H1 (cell line): ENCODE measurements at regions not wholly inside any gene's neighbourhood (a gene's known extent, or its start where the extent isn't known, plus 50 kb on each side); places are given as distances from the start of the nearest gene placed in this dataset.

Experiments used
- CTCF ChIA-PET: fragments of 300-600 bp; sonication (Branson Sonifier 250); formaldehyde crosslinking; loops from one replicate; lab custom pipeline; 2021; ENCODE audit not compliant: partially characterized antibody; lab: Charles Lee
- POLR2A ChIA-PET: fragments of 300-600 bp; sonication (Branson Sonifier 250); formaldehyde crosslinking; loops from one replicate; lab custom pipeline; 2021; ENCODE audit warnings: inconsistent platforms; ENCODE audit not compliant: partially characterized antibody; lab: Charles Lee
- DNase-seq, 2 experiments: peaks; one replicate each; pipeline versions ENCODE4 v3.0.0 to v3.0.0-alpha.2; 2010 to 2022; ENCODE audit warnings: low spot score in 2 of 2, low read depth in 1 of 2, mixed read lengths in 1 of 2
- FAIRE-seq: peaks from 2 replicates; lab custom pipeline; 2011; peaks lifted over from hg19 to GRCh38; lab: Jason Lieb, UNC
- H2AFZ ChIP-seq: 2 replicates; pipeline ENCODE4 v1.8.1; 2012; ENCODE audit warnings: low read length, inconsistent platforms
- H2AK5ac ChIP-seq: 2 replicates; pipeline ENCODE4 v1.6.1; 2013; ENCODE audit warnings: low read depth, low read length
- H2BK120ac ChIP-seq: replicated peaks from 2 replicates; pipeline ENCODE3; 2013; ENCODE audit warnings: low read depth, low read length, inconsistent platforms
- H2BK12ac ChIP-seq: 2 replicates; pipeline ENCODE4 v1.6.1; 2013; ENCODE audit warnings: low read depth, low read length
- H2BK15ac ChIP-seq: 2 replicates; pipeline ENCODE4 v1.6.1; 2013; ENCODE audit warnings: low read length
- H2BK20ac ChIP-seq: 2 replicates; pipeline ENCODE4 v1.6.1; 2013; ENCODE audit warnings: low read length
- H2BK5ac ChIP-seq: 2 replicates; pipeline ENCODE4 v1.6.1; 2013; ENCODE audit warnings: low read depth, low read length
- H3K14ac ChIP-seq: 2 replicates; pipeline ENCODE4 v1.6.1; 2013; ENCODE audit warnings: inconsistent platforms; ENCODE audit not compliant: insufficient read length
- H3K18ac ChIP-seq: 2 replicates; pipeline ENCODE4 v1.6.1; 2013; ENCODE audit warnings: low read length; ENCODE audit errors: extremely low read depth
- H3K23ac ChIP-seq: 2 replicates; pipeline ENCODE4 v1.6.1; 2013; ENCODE audit warnings: inconsistent platforms; ENCODE audit not compliant: insufficient read length
- H3K23me2 ChIP-seq: 2 replicates; pipeline ENCODE4 v1.6.1; 2013; ENCODE audit warnings: low read depth, low read length
- H3K27ac ChIP-seq: 2 replicates; pipeline ENCODE4 v1.6.1; 2011; ENCODE audit warnings: low read depth, low read length, inconsistent platforms
- H3K27me3 ChIP-seq, 4 experiments: replicated peaks in 1 of 4; 1 replicate in 1 of 4; 2 replicates in 3 of 4; pipeline versions ENCODE4 v1.6.1 to v1.8.1; 2011 to 2013; ENCODE audit warnings: low read length in 3 of 4, mild to moderate bottlenecking in 3 of 4, inconsistent platforms in 2 of 4, mixed read lengths in 2 of 4, moderate library complexity in 1 of 4; ENCODE audit not compliant: control insufficient read depth in 3 of 4, insufficient read depth in 3 of 4; ENCODE audit errors: extremely low read depth in 1 of 4
- H3K36me3 ChIP-seq, 4 experiments: 2 replicates each; pipeline versions ENCODE4 v1.6.1 to v1.8.1; 2011 to 2013; ENCODE audit warnings: mild to moderate bottlenecking in 4 of 4, low read length in 3 of 4, moderate library complexity in 2 of 4, control low read depth in 1 of 4, inconsistent platforms in 1 of 4; ENCODE audit not compliant: insufficient read depth in 4 of 4, control insufficient read depth in 2 of 4
- H3K4ac ChIP-seq: replicated peaks from 2 replicates; pipeline ENCODE3; 2013; ENCODE audit warnings: low read length, low read depth, mixed read lengths, inconsistent platforms; ENCODE audit not compliant: insufficient read length
- H3K4me1 ChIP-seq, 4 experiments: replicated peaks in 1 of 4; 1 replicate in 1 of 4; 2 replicates in 3 of 4; pipeline versions ENCODE4 v1.6.1 to v1.8.1; 2011 to 2013; ENCODE audit warnings: low read length in 3 of 4, inconsistent platforms in 2 of 4, mixed read lengths in 1 of 4; ENCODE audit not compliant: insufficient read depth in 4 of 4, control insufficient read depth in 3 of 4
- H3K4me2 ChIP-seq, 2 experiments: 2 replicates each; pipeline versions ENCODE4 v1.6.1 to v1.8.1; 2011 to 2013; ENCODE audit warnings: low read depth in 2 of 2, low read length in 2 of 2, control low read depth in 1 of 2, inconsistent platforms in 1 of 2, mild to moderate bottlenecking in 1 of 2; ENCODE audit not compliant: insufficient read depth in 1 of 2
- H3K4me3 ChIP-seq, 4 experiments: fragments of 200-600, 300-600 bp in 1 of 4; sonication (generic), shearing (Covaris generic), sonication (Bioruptor Twin) in 1 of 4; 2 replicates each; pipeline versions ENCODE4 v1.5.1 to v1.8.1; 2011 to 2016; ENCODE audit warnings: low read length in 4 of 4, low read depth in 3 of 4, control low read depth in 2 of 4, inconsistent platforms in 2 of 4, mild to moderate bottlenecking in 2 of 4, mixed read lengths in 1 of 4, moderate library complexity in 1 of 4; ENCODE audit not compliant: insufficient read depth in 2 of 4; ENCODE audit errors: extremely low read depth in 1 of 4
- H3K56ac ChIP-seq: replicated peaks from 2 replicates; pipeline ENCODE3; 2013; ENCODE audit warnings: low read depth, mild to moderate bottlenecking, mixed read lengths, low read length, inconsistent platforms; ENCODE audit not compliant: insufficient read length
- H3K79me1 ChIP-seq: 2 replicates; pipeline ENCODE4 v1.6.1; 2013; ENCODE audit warnings: low read depth, low read length, control low read depth
- H3K79me2 ChIP-seq, 2 experiments: 2 replicates each; pipeline versions ENCODE4 v1.6.1 to v1.8.1; 2012 to 2013; ENCODE audit warnings: low read length in 2 of 2, mild to moderate bottlenecking in 2 of 2, inconsistent platforms in 1 of 2; ENCODE audit not compliant: insufficient read depth in 2 of 2, control insufficient read depth in 1 of 2
- H3K9ac ChIP-seq, 4 experiments: replicated peaks in 1 of 4; 1 replicate in 1 of 4; 2 replicates in 3 of 4; pipeline versions ENCODE4 v1.6.1 to v1.8.1; 2011 to 2013; ENCODE audit warnings: low read depth in 3 of 4, low read length in 3 of 4, control low read depth in 2 of 4, mild to moderate bottlenecking in 2 of 4, moderate library complexity in 2 of 4, inconsistent platforms in 1 of 4; ENCODE audit errors: extremely low read depth in 1 of 4
- H3K9me3 ChIP-seq, 2 experiments: 2 replicates each; pipeline versions ENCODE4 v1.6.1 to v1.8.1; 2012 to 2013; ENCODE audit warnings: mild to moderate bottlenecking in 2 of 2, moderate library complexity in 2 of 2, control low read depth in 1 of 2, inconsistent platforms in 1 of 2, low read depth in 1 of 2, low read length in 1 of 2, mixed read lengths in 1 of 2; ENCODE audit not compliant: insufficient read depth in 2 of 2
- H4K20me1 ChIP-seq, 2 experiments: replicated peaks in 1 of 2; 2 replicates each; pipeline versions ENCODE3 to v1.8.1; 2011 to 2013; ENCODE audit warnings: inconsistent platforms in 2 of 2, low read length in 2 of 2, mild to moderate bottlenecking in 1 of 2; ENCODE audit not compliant: insufficient read depth in 2 of 2, control insufficient read depth in 1 of 2
- H4K5ac ChIP-seq: 2 replicates; pipeline ENCODE4 v1.6.1; 2013; ENCODE audit warnings: low read length, low read depth, mixed read lengths, inconsistent platforms; ENCODE audit not compliant: insufficient read length
- H4K8ac ChIP-seq: 2 replicates; pipeline ENCODE4 v1.8.0; 2013; ENCODE audit warnings: mild to moderate bottlenecking, moderate library complexity, low read length, inconsistent platforms; ENCODE audit not compliant: insufficient read depth; ENCODE audit errors: extremely low read depth
- H4K91ac ChIP-seq: replicated peaks from 2 replicates; pipeline ENCODE3; 2013; ENCODE audit warnings: low read length, mixed read lengths, inconsistent platforms; ENCODE audit not compliant: insufficient read length
- CHD2 ChIP-seq: IDR thresholded peaks from 2 replicates; pipeline ENCODE4 v1.6.1; 2012; ENCODE audit warnings: low read length, improper control_type of control experiment
- KDM4A ChIP-seq: IDR thresholded peaks from one replicate; pipeline ENCODE4 v1.7.1; 2012; ENCODE audit warnings: low read depth, mild to moderate bottlenecking, moderate library complexity, low read length, inconsistent platforms; ENCODE audit not compliant: severe bottlenecking
- MAFK ChIP-seq: IDR thresholded peaks from 2 replicates; pipeline ENCODE4 v1.6.1; 2012; ENCODE audit warnings: low read depth, mild to moderate bottlenecking, improper control_type of control experiment, low read length
- POLR2A ChIP-seq, 2 experiments: IDR thresholded peaks; 1 replicate in 1 of 2; 2 replicates in 1 of 2; pipeline ENCODE4 v1.6.1; 2011; ENCODE audit warnings: low read depth in 2 of 2, low read length in 2 of 2, mild to moderate bottlenecking in 2 of 2; ENCODE audit errors: control extremely low read depth in 1 of 2
- RBBP5 ChIP-seq: IDR thresholded peaks from 2 replicates; pipeline ENCODE4 v1.7.1; 2012; ENCODE audit warnings: low read depth, mild to moderate bottlenecking, inconsistent platforms, low read length, moderate library complexity, borderline replicate concordance
- TBP ChIP-seq: IDR thresholded peaks from 2 replicates; pipeline ENCODE4 v1.6.1; 2011; ENCODE audit warnings: low read depth, low read length, improper control_type of control experiment
- TCF12 ChIP-seq: IDR thresholded peaks from 2 replicates; pipeline ENCODE4 v1.6.1; 2011; ENCODE audit warnings: low read depth, mild to moderate bottlenecking, low read length
- USF2 ChIP-seq: IDR thresholded peaks from 2 replicates; pipeline ENCODE4 v1.6.1; 2011; ENCODE audit warnings: low read length, improper control_type of control experiment
- ZNF274 ChIP-seq: IDR thresholded peaks from 2 replicates; pipeline ENCODE4 v1.7.0; 2012; ENCODE audit warnings: low read length, borderline replicate concordance; ENCODE audit errors: extremely low read depth
- WGBS, 2 experiments: shearing (Covaris generic) in 1 of 2; methylation state at CpG; one replicate each; pipeline versions ENCODE4 v1.1.6 to v1.1.7; 2013 to 2015; ENCODE audit warnings: low lambda C conversion rate in 2 of 2, mixed read lengths in 2 of 2, inconsistent platforms in 1 of 2, low coverage in 1 of 2, missing lambda C conversion rate in 1 of 2; ENCODE audit not compliant: insufficient replicate concordance in 2 of 2, insufficient coverage in 1 of 2, insufficient read length in 1 of 2; ENCODE audit errors: extremely low coverage in 1 of 2, missing lambda C conversion rate in 1 of 2; 5-methylcytosine and 5-hydroxymethylcytosine counted together

GRCh38 chr1:188058801-188059200 lies 1230.1 kb downstream of the PLA2G4A start:
- no peak for DNase-seq
- H2BK20ac ChIP-seq, result no peak overlapping the region
- no peak overlapping the region for H2BK12ac ChIP-seq
- POLR2A ChIA-PET, result no interaction called here
- no peak overlapping the region for H2BK5ac ChIP-seq
- H3K18ac ChIP-seq, result no peak overlapping the region
- H3K56ac ChIP-seq, result no peak overlapping the region
- H4K20me1 ChIP-seq, result no peaks in the 10 kb centered on the region
- no peak for TF ChIP-seq KDM4A
- TF ChIP-seq MAFK, result no peak
- no peak for TF ChIP-seq POLR2A (IDR thresholded peaks at IDR 0.05; ENCODE audit: control extremely low read depth in 1 of 2, low read depth in 2 of 2, low read length in 2 of 2)
- TF ChIP-seq ZNF274, result no peak
- no peak for TF ChIP-seq TCF12
- TF ChIP-seq USF2, result no peak
- no peak for TF ChIP-seq CHD2
- no peak for TF ChIP-seq RBBP5
- no peak for TF ChIP-seq TBP
- TF ChIP-seq, all 59 proteins: peak for 0
- no peak overlapping the region for H3K9ac ChIP-seq
- H3K4me1 ChIP-seq, result no peaks in the 10 kb centered on the region
- H3K14ac ChIP-seq, result no peak overlapping the region
- no peak overlapping the region for H2BK15ac ChIP-seq
- no peak overlapping the region for H4K8ac ChIP-seq
- CTCF ChIA-PET, result no interaction called here
- no peak overlapping the region for H4K5ac ChIP-seq
- H3K9me3 ChIP-seq, result no peaks in the 10 kb centered on the region
- H3K79me2 ChIP-seq, result no peaks in the 10 kb centered on the region
- H3K23ac ChIP-seq, result no peak overlapping the region
- no peaks in the 10 kb centered on the region for H3K79me1 ChIP-seq
- no peak overlapping the region for H4K91ac ChIP-seq
- no peak overlapping the region for H3K4ac ChIP-seq
- H2AFZ ChIP-seq, result no peak overlapping the region
- no peak overlapping the region for H3K4me2 ChIP-seq
- no peaks in the 10 kb centered on the region for H3K36me3 ChIP-seq
- H3K23me2 ChIP-seq, result no peaks in the 10 kb centered on the region
- no peak overlapping the region for H3K4me3 ChIP-seq
- no peaks in the 10 kb centered on the region for H3K27me3 ChIP-seq
- H2BK120ac ChIP-seq, result no peak overlapping the region
- H3K27ac ChIP-seq, result no peak overlapping the region
- H2AK5ac ChIP-seq, result no peak overlapping the region
- 86% methylated on average over 1 of the region's 1 CpG; no CpG with 5 or more reads in 1 of the 2 experiments for WGBS, 2 experiments
- FAIRE-seq, result no peak
